NCI-H1092 treated with DMSO at 0.1 percent for 48 hours (cell line): ENCODE measurements at regions not wholly inside any gene's neighbourhood (a gene's known extent, or its start where the extent isn't known, plus 50 kb on each side); places are given as distances from the start of the nearest gene placed in this dataset.
"Not testable (repeated sequence)": the region's sequence is repeated elsewhere in the genome, so short reads cannot be mapped to it uniquely, and the experiment has no call there.

Experiments
- DNase-seq: peaks from one replicate; lab custom pipeline; 2025; lab: John Stamatoyannopoulos, UW

DNA sequence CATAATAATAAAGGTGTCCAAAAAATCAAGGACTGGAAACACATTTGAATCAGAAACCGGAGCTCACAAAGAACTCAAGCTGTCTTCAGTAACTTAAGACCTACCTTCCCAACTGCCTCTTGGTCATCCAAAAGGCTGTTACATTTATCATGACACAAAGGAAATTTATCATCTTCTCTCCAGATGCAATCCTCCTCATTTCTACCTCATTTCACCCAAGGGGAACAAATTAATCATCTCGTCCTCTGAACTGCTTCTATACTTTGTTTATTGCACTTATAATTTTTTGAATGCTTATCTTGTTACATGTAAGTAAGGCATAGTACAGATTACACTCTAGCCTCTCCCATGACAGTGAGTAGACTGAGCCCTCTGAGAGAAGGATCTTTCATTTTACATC is 105.1 kb upstream of the RGPD4 start:
- DNase-seq = no peak

DNA sequence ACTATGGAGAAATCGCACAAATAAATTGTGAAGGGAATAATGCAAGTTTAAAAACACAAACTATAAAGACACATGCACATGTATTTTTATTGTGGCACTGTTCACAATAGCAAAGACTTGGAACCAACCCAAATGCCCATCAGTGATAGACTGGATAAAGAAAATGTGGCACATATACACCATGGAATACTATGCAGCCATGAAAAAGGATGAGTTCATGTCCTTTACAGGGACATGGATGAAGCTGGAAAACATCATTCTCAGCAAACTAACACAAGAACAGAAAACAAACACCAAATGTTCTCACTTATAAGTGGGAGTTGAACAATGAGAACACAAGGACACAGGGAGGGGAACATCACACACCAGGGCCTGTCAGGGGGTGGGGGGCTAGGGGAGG is 100.9 kb upstream of the RGPD4 start:
- DNase-seq = not testable (repeated sequence)

DNA sequence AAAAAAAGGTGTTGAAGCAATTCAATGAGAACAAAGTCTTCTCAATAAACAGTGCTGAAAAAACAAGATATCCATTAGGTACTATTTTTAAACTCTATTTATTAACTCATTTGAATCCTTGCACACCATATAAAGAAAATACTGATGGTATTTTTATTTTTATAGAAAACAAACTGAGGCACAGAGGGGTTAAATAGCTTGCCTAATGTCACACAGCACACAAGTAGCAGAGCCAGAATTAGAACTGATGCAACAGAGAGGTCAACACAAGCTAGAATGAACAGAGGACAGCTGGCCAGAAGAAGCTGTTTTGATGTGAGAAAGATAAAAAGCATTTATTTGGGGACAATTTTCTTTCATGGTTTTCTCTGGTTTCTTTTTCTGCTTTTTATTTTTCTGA is 99.4 kb upstream of the RGPD4 start:
- no peak for DNase-seq

DNA sequence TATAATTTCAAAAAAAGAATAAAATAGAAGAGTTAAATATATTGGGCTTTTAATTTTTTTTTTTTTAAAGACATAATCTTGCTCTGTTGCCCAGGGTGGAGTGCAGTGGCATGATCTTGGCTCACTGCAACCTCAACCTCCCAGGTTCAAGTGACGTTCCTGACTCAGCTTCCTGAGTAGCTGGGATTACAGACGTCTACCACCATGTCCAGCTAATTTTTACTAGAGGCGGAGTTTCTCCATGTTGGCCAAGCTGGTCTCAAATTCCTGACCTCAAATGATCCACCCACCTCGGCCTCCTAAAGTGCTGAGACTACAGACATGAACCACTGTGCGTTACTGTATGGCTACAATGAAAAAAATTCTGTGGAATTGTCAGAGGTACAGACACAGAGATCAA is 98.1 kb upstream of the RGPD4 start:
- no peak for DNase-seq

DNA sequence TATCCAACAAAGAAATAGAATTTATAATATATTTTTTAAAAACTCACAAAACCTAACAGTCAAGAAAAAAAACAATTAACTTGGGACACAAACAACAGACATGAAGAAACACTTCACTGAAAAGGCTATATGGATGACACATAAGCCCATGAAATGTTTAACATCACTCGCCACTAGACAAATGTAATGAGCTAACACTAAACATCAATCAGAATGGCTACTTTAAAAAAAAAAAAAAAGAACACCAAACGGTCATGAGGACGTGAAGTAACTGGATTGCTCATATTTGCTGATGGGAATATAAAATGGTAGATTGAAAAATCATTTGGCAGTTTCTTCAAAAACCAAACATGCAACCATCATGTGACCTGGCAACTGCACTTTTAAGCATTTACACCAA is 97.3 kb upstream of the RGPD4 start:
- DNase-seq = no peak

DNA sequence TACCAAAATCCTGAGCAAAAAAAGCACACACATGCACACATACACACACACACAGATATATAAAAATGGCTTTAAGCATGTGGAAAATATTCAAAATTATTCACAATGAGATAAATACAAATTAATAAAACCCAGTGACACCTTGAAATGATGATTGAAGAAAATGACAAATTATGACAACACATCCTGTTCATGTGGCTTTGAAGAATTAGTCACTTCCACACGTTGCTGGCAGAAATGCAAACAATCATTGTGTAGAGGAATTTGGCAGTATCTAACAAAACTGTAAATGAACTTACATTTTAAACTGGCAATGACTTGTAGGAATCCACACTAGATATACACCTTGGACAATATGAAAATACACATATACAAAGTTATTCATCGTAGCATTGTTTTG is 95.8 kb upstream of the RGPD4 start:
- no peak for DNase-seq

DNA sequence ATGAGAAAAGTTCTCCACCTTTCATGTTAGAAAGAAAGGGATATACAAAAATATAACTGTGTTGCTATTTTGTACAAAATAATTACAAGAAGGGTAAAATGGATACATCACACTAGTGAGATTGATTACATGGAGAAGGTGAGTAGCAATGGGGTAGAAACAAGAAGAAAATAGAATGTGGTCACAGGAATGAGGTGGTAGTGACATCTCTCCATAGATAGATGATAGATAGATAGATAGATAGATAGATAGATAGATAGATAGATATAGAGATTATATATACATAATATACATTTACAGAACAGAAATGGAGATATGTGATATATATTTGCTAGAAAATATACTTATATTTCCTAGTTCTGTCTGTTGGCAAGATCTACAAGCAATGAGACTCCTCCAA is 95.3 kb upstream of the RGPD4 start:
- DNase-seq = no peak

DNA sequence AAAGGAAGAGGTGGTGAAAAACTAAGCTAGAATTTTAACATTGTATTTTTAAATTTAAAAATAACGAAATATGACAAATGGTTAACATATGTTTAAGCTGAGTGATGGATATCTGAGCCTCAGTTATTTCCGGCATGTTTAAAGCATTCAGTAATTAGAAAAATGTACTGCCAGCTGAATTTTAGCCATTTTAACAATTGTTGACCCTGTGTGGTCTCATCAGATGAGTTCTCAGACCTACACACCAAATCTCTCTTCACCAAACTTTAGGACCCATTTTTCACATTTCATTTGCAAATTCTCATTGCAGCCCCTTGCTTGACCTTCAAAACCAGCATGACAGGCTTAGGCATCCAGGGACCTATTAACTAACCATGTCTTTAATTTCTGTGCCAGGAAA is 91.5 kb upstream of the RGPD4 start:
- no peak for DNase-seq

DNA sequence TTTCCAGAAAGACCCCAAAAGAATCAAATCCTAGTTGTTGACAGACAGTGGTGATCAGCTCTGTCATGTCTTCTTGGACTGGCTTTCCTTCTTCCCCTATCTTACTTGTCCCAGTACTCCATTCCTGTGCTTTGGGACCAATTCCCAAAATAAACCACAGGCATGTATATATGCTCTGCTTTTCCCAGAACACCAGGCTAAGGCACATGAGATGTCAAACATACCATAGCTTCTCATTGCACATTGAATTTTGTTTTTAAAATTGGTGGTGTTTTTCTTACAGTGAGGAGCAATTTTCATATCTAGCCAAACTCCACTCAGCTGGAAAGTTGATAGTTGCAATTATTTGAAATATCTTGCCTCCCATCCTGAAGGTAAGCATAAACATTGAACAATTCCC is 88.9 kb upstream of the RGPD4 start:
- DNase-seq = no peak

DNA sequence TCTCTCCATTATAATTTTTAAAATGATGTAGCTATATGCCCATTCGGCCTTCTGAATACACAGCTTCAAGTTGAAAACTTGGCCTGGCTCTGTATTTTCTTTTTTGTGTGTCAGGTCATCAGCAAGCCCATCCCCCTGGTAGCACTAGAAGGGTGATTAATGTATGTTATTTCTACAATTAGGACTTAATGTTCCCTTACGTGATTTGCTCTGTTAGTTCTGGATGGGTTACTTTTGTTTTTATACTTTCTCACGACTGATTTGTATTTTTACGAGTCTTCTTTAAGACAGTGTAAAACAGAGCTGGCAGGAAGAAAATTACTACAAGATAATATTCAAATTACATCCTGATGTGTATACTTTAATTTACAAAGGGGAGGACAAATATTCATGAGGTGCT is 88.4 kb upstream of the RGPD4 start:
- DNase-seq = peak; percentile 2

DNA sequence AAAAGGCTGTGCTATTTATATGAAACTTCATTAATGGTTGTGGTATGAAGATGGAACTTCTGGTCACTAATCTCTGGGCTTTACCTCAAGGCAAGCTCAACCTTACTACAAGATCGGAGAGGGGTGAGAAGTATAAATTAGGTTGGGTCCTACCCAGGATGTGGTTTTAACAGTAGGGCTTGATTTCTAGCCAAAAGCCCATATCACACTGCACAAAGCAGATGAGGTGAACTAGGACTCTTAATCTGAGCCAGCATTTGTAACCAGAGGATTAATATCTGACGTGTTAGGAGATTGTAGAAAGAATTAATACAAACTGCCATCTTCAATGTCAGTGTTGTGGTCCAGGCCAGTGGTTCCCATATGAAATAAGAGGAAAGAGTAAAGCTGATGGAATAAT is 86.4 kb upstream of the RGPD4 start:
- DNase-seq = no peak

DNA sequence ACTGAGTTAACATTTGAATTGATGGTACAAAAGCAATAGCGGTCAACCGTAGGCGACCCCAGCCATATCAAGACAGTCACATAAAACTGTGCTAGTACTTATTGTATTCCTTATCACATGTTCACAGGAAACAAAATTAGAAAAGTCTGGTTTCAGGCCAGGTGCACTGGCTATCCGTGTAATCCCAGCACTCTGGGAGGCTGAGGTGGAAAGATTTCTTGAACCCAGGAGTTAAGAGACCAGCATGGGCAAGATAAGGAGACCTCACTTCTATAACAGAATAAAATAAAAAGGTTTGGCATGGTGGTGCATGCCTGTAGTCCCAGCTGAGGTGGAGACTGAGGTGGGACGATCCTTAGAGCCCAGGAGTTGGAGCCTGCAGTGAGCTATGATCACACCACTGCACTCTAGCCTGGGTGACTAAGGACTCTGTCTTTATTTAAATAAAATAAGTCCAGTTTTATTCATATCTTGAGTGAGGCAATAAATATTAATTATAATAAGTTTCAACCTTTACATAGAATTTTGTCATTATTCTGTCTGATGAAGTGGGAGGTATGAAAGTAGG is 84.1 kb upstream of the RGPD4 start:
- DNase-seq = no peak

DNA sequence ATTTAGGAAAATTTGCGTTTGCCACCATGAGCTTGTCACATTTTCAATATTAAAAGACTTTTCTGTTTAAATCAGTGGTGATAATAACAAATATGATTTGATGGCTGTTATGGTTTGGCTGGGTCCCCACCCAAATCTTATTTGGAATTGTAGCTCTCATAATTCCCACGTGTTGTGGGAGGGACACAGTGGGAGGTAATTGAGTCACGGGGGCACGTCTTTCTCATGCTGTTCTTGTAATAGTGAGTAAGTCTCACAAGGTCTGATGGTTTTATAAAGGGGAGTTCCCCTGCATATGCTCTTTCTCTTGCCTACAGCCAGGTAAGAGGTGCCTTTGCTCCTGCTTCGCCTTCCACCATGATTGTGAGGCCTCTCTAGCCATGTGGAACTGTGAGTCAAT is 83.4 kb upstream of the RGPD4 start:
- DNase-seq = no peak

DNA sequence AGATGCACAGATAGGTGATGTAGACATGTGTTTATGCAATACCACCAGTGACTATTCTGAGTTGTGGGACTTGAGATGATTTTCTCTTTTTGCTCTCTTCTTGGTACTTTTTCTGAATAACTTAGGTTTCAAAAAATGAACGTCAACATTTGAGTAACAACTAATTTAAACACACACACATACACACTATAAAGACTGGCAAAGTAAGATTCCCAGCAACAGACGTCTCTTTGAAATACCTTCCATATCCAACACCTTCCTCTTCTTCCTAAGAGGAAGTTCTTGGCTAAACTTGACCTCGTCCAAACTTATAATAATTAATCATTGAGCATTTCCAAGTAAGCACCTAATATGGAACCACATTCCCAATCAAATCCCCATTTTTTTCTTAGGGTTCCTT is 81.6 kb upstream of the RGPD4 start:
- DNase-seq = no peak

DNA sequence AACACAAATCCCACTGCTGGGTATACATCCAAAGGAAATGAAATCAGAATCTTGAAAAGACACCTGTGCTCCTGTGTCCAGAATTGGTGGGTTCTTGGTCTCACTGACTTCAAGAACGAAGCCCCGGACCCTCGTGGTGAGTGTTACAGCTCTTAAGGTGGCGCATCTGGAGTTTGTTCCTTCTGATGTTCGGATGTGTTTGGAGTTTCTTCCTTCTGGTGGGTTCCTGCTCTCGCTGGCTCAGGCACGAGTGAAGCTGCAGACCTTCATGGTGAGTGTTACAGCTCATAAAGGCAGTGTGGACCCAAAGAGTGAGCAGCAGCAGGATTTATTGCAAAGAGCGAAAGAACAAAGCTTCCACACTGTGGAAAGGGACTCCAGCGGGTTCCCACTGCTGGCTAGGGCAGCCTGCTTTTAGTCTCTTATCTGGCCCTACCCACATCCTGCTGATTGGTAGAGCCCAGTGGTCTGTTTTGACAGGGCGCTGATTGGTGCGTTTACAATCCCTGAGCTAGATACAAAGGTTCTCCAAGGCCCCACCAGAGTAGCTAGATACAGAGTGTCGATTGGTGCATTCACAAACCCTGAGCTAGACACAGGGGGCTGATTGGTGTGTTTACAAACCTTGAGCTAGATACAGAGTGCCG is 80.0 kb upstream of the RGPD4 start:
- not testable (repeated sequence) for DNase-seq

DNA sequence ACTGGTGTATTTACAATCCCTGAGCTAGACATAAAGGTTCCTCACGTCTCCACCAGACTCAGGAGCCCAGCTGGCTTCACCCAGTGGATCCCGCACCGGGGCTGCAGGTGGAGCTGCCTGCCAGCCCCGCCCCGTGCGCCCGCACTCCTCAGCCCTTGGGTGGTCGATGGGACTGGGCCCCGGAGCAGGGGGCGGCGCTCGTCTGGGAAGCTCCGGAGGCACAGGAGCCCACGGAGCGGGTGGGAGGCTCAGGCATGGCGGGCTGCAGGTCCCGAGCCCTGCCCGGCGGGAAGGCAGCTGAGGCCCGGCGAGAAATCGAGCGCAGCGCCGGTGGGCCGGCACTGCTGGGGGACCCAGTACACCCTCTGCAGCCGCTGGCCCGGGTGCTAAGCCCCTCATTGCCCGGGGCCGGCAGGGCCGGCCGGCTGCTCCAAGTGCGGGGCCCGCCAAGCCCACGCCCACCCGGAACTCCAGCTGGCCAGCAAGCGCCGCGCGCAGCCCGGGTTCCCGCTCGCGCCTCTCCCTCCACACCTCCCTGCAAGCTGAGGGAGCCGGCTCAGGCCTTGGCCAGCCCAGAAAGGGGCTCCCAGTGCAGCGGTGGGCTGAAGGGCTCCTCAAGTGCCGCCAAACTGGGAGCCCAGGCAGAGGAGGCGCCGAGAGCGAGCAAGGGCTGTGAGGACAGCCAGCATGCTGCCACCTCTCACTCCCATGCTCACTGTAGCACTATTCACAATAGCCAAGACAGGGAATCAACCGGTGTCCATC is 79.3 kb upstream of the RGPD4 start:
- DNase-seq = not testable (repeated sequence)

DNA sequence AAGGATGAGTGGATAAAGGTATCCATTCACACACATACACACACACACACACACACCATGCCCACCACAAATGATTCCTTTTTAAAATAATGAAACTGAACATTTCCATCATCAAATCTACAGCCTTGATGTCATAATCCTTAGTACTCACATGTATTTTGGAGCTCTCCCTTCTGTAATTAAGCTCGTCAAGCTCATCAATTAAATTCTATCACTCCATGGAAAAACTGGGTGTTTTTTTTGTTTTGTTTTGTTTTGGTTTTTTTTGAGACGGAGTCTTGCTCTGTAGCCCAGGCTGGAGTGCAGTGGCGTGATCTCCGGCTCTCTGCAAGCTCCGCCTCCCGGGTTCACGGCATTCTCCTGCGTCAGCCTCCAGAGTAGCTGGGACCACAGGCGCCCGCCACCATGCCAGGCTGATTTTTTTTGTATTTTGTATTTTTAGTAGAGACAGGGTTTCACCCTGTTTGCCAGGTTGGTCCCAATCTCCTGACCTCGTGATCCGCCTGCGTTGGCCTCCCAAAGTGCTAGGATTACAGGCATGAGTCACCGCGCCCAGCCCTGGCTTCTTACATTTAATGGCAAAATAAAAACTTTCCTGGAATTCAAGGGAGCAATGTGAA is 78.6 kb upstream of the RGPD4 start:
- DNase-seq = no peak

DNA sequence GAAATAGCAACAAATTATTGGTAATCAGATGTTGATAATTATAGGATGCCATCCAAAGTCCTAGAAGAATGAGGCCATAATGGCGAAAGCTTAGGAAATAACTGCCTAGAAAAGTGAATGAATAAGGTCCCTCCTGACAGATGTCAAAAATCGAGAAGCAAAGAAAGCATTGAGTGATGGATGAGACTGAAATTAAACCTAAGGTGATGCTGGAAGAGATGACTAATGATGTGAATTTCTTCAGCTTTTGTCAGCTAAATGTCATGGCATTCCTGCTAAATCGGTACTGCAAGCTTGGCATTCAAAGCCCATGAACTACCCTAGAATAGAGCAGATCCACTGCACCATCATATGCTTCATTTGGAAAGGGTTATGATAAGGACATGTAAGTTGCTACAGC is 74.8 kb upstream of the RGPD4 start:
- no peak for DNase-seq

DNA sequence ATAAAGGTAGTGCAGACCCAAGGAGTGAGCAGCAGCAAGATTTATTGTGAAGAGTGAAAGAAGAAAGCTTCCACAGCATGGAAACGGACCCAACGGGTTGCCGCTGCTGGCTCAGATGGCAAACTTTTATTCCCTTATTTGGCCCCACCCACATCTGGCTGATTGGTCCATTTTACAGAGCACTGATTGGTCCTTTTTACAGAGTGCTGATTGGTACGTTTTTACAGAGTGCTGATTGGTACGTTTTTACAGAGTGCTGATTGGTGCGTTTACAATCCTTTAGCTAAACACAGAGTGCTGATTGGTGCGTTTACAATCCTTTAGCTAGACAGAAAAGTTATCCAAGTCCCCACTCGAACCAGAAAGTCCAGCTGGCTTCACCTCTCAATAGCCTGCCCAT is 72.9 kb upstream of the RGPD4 start:
- not testable (repeated sequence) for DNase-seq

DNA sequence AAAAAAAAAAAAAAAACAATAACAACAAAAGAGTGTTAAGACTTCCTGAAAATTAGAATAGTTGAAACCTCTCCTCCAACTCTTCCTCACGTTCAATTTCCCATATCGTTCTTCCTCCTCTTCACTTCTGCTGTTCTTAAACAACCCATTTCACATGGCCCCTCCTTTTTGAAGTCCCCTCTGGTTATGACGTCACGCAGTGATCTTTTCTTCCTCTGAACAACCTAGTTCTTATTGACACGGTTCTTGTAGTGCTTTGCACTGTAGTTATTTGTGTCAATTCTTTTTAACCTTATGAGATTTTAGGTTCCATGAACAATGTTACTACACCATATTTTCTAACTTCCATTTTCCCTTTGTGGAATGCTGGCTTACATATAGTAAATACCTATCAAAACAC is 69.5 kb upstream of the RGPD4 start:
- no peak for DNase-seq

DNA sequence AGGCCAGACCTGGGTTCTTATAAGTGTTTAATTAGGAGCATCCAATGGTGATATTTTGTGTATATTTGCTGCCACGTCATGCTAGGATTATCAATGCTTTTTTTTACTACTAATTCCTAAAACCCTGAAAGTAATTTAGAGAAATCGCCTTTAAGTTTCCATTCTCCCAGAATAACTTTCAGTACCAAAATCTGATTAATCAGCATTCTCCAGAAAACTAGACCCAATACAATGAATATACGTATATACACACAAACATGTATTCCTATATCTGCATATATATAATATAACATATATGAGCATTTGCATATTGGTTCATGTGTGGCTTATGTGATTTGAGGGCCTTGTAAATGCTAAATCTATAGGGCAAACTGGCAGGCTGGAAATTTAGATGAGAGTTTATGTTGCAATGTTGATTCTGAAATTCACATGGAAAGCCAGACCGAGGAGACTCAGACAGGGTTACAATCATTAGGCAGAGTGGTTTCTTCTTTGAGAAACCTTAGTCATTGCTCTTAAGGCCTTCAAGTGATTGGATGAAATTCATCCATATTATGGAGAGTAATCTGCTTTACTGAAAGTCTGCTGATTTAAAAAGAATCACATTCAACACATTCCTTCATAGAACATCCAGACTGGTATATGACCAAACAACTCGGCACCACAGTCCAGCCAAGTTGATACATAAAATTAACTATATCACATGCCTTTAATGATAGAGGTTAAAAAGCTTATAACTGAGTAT is 65.9 kb upstream of the RGPD4 start:
- no peak for DNase-seq

DNA sequence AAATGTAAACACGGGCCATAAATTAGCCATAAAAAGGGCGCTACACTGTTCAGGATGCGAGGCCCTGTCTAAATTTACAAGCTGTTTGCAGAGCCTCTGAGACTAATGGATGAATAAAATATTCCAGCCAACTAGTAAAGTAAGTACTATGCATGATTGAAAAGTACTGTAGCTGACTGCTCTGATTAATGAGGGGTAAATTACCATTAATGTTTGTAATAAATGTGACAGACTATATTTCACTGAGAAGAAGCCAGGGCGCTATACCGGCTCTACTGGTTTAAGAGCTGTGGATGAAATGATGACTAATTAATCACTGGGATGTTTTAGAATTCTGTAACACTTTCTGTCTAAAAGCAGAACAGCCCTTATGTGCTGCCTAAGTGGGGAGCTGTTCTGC is 54.3 kb upstream of the RGPD4 start:
- DNase-seq = no peak

DNA sequence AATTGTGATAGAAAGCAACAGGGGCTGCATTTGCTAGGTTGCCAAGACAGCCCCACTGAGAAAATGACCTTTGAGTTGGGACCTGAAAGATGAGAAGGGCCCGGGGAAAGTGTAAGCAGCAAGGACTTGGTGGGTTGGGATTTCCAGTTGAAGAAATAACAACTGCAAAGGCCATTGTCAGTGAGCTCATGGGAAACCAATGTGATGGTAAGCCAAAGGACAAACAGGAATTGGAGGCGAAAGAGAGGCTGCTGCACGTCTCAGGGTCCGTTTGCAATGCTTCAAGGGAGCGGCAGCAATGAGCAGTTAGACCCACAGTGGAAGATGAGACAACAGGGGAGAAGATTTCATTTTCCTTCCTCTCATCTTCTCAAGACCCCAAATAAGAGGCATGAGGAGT is 51.5 kb upstream of the RGPD4 start:
- no peak for DNase-seq
